HG03342 (cell line): ENCODE measurements at regions not wholly inside any gene's neighbourhood (a gene's known extent, or its start where the extent isn't known, plus 50 kb on each side); places are given as distances from the start of the nearest gene placed in this dataset.
"Not testable (repeated sequence)": the region's sequence is repeated elsewhere in the genome, so short reads cannot be mapped to it uniquely, and the experiment has no call there.

Experiments used
- ATAC-seq: cut with Tn5 transposase; IDR thresholded peaks from one replicate; pipeline ENCODE4 v1.9.1; 2021; ENCODE audit warnings: mild to moderate bottlenecking, moderate library complexity; ENCODE audit not compliant: unreplicated experiment

GRCh38 chr22:34570408-34570807, 495.6 kb upstream of the ISX start:
- no peak for ATAC-seq

- no peak for ATAC-seq
Observed at GRCh38 chr22:34579519-34579918, 486.4 kb upstream of the ISX start.

- ATAC-seq, result no peak
Observed at GRCh38 chr22:34587357-34588356, 478.3 kb upstream of the ISX start.

- no peak for ATAC-seq
Observed at GRCh38 chr22:34588871-34589545, 476.9 kb upstream of the ISX start.

GRCh38 chr22:34592123-34592740, 473.7 kb upstream of the ISX start:
- ATAC-seq, result no peak

- ATAC-seq, result no peak
Observed at GRCh38 chr22:34599567-34599966, 466.4 kb upstream of the ISX start.

GRCh38 chr22:34604312-34604711, 461.6 kb upstream of the ISX start:
- ATAC-seq, result no peak

- ATAC-seq, result no peak
Observed at GRCh38 chr22:34608106-34608505, 457.9 kb upstream of the ISX start.

- ATAC-seq, result no peak
Observed at GRCh38 chr22:34608540-34609115, 457.3 kb upstream of the ISX start.

- ATAC-seq, result no peak
Observed at GRCh38 chr22:34609646-34610045, 456.3 kb upstream of the ISX start.

GRCh38 chr22:34620161-34620560, 445.8 kb upstream of the ISX start:
- ATAC-seq, result no peak

- ATAC-seq, result no peak
Observed at GRCh38 chr22:34620832-34621231, 445.1 kb upstream of the ISX start.

- no peak for ATAC-seq
Observed at GRCh38 chr22:34622602-34623001, 443.4 kb upstream of the ISX start.

- ATAC-seq, result no peak
Observed at GRCh38 chr22:34623580-34623979, 442.4 kb upstream of the ISX start.

GRCh38 chr22:34625892-34626291, 440.1 kb upstream of the ISX start:
- ATAC-seq, result not testable (repeated sequence)

- ATAC-seq, result no peak
Observed at GRCh38 chr22:34638128-34638527, 427.8 kb upstream of the ISX start.

GRCh38 chr22:34639911-34640310, 426.0 kb upstream of the ISX start:
- ATAC-seq, result no peak

GRCh38 chr22:34645375-34645774, 420.6 kb upstream of the ISX start:
- no peak for ATAC-seq

GRCh38 chr22:34669001-34669400, 397.0 kb upstream of the ISX start:
- no peak for ATAC-seq

- ATAC-seq, result not testable (repeated sequence)
Observed at GRCh38 chr22:34683031-34683430, 382.9 kb upstream of the ISX start.

GRCh38 chr22:34684278-34684677, 381.7 kb upstream of the ISX start:
- ATAC-seq, result not testable (repeated sequence)
